A549 (cell line): ENCODE measurements at regions not wholly inside any gene's neighbourhood (a gene's known extent, or its start where the extent isn't known, plus 50 kb on each side); places are given as distances from the start of the nearest gene placed in this dataset.

Experiments
- ATAC-seq, 2 experiments: fragments of 200-7000 bp in 1 of 2; fragments of >200 bp in 1 of 2; cut with Nextera tagmentation in 1 of 2; cut with Tn5 transposase in 1 of 2; 3 replicates each; pipeline versions ENCODE4 v1.8.0 to v1.9.1; 2018 to 2020; ENCODE audit warnings: mild to moderate bottlenecking in 1 of 2, moderate library complexity in 1 of 2
- CTCF ChIA-PET: fragments of 300-600 bp; sonication (Branson Sonifier 250); formaldehyde crosslinking; extraction: SDS; loops from one replicate; lab custom pipeline; 2021; ENCODE audit warnings: antibody characterized with exemption, inconsistent platforms; lab: Yijun Ruan, JAX
- POLR2A ChIA-PET: fragments of 350-600 bp; formaldehyde crosslinking; extraction: SDS; loops from one replicate; lab custom pipeline; 2021; ENCODE audit warnings: antibody characterized with exemption, inconsistent platforms; lab: Yijun Ruan, JAX
- DNase-seq, 2 experiments: peaks; one replicate each; pipeline versions ENCODE4 v3.0.0 to v3.0.0-alpha.2; 2011 to 2016; ENCODE audit warnings: low read depth in 1 of 2, low spot score in 1 of 2
- FAIRE-seq: peaks from 2 replicates; lab custom pipeline; 2011; peaks lifted over from hg19 to GRCh38; lab: Jason Lieb, UNC
- H3K27ac ChIP-seq, 2 experiments: fragments of >200 bp; sonication (Bioruptor Twin); formaldehyde crosslinking; 3 replicates each; pipeline ENCODE4 v1.5.1; 2016 to 2017
- H3K4me1 ChIP-seq: fragments of >200 bp; sonication (Bioruptor Twin); formaldehyde crosslinking; 3 replicates; pipeline ENCODE4 v1.6.1; 2016
- H3K4me2 ChIP-seq: fragments of >200 bp; sonication (Bioruptor Twin); formaldehyde crosslinking; 3 replicates; pipeline ENCODE4 v1.6.1; 2016
- H3K4me3 ChIP-seq: fragments of >200 bp; sonication (Bioruptor Twin); formaldehyde crosslinking; 3 replicates; pipeline ENCODE4 v1.5.1; 2016
- H3K9me3 ChIP-seq: fragments of >200 bp; sonication (Bioruptor Twin); formaldehyde crosslinking; 3 replicates; pipeline ENCODE4 v1.6.1; 2016
- ATOH8 ChIP-seq: fragments of 250-450 bp; sonication (Bioruptor Pico); IDR thresholded peaks from 2 replicates; pipeline ENCODE4 v1.5.0; 2020; ENCODE audit warnings: low read depth, mild to moderate bottlenecking, moderate library complexity
- BHLHE40 ChIP-seq: IDR thresholded peaks from 2 replicates; pipeline ENCODE4 v1.6.1; 2012; ENCODE audit warnings: low read depth, low read length, inconsistent platforms
- CBX2 ChIP-seq: fragments of 200-600 bp; sonication (generic); IDR thresholded peaks from 2 replicates; pipeline ENCODE4 v1.6.1; 2016; ENCODE audit warnings: low read depth, mild to moderate bottlenecking, borderline replicate concordance
- CEBPB ChIP-seq, 2 experiments: fragments of >200 bp in 1 of 2; sonication (Bioruptor Twin) in 1 of 2; formaldehyde crosslinking in 1 of 2; IDR thresholded peaks; 2 replicates each; pipeline ENCODE4 v1.6.1; 2012 to 2016
- CHD2 ChIP-seq: fragments of 150-350 bp; IDR thresholded peaks from 2 replicates; pipeline ENCODE4 v1.6.1; 2014; ENCODE audit warnings: low read length; ENCODE audit not compliant: partially characterized antibody
- CTCF ChIP-seq: fragments of >200 bp; sonication (Bioruptor Twin); formaldehyde crosslinking; IDR thresholded peaks from 3 replicates; pipeline ENCODE4 v1.5.1; 2016
- EHF ChIP-seq: fragments of 250-450 bp; sonication (Bioruptor Pico); IDR thresholded peaks from 2 replicates; pipeline ENCODE4 v1.5.0; 2020; ENCODE audit warnings: mild to moderate bottlenecking
- ESRRA ChIP-seq: fragments of 150-350 bp; IDR thresholded peaks from 2 replicates; pipeline ENCODE4 v1.6.1; 2014; ENCODE audit warnings: mild to moderate bottlenecking, low read length, borderline replicate concordance
- FOSB ChIP-seq: fragments of 250-450 bp; sonication (Bioruptor Pico); IDR thresholded peaks from 2 replicates; pipeline ENCODE4 v1.5.0; 2020; ENCODE audit warnings: mild to moderate bottlenecking, moderate library complexity
- HOXB13 ChIP-seq: fragments of 250-450 bp; sonication (Bioruptor Pico); IDR thresholded peaks from 2 replicates; pipeline ENCODE4 v1.5.0; 2020; ENCODE audit warnings: low read depth, mild to moderate bottlenecking, moderate library complexity
- JUNB ChIP-seq: fragments of >200 bp; sonication (Bioruptor Twin); formaldehyde crosslinking; IDR thresholded peaks from 2 replicates; pipeline ENCODE4 v1.6.1; 2016
- KDM1A ChIP-seq: fragments of 200-600 bp; sonication (generic); IDR thresholded peaks from 2 replicates; pipeline ENCODE4 v1.6.1; 2016; ENCODE audit warnings: low read depth, mild to moderate bottlenecking
- KDM5A ChIP-seq: fragments of 200-600 bp; sonication (generic); IDR thresholded peaks from 2 replicates; pipeline ENCODE4 v1.6.1; 2016; ENCODE audit warnings: antibody characterized with exemption, mild to moderate bottlenecking
- MAZ ChIP-seq: fragments of 150-350 bp; IDR thresholded peaks from 2 replicates; pipeline ENCODE4 v1.6.1; 2014; ENCODE audit warnings: antibody characterized with exemption, low read depth, low read length, borderline replicate concordance
- NPAS2 ChIP-seq: fragments of 250-450 bp; sonication (Bioruptor Pico); IDR thresholded peaks from 2 replicates; pipeline ENCODE4 v1.8.0; 2022; ENCODE audit warnings: mild to moderate bottlenecking, moderate library complexity, borderline replicate concordance
- PHF8 ChIP-seq: fragments of 200-600 bp; sonication (generic); IDR thresholded peaks from 2 replicates; pipeline ENCODE4 v1.6.1; 2016; ENCODE audit warnings: low read depth, mild to moderate bottlenecking, antibody characterized with exemption, moderate library complexity, borderline replicate concordance
- RARB ChIP-seq: fragments of 250-450 bp; sonication (Bioruptor Pico); IDR thresholded peaks from 2 replicates; pipeline ENCODE4 v1.8.0; 2021; ENCODE audit warnings: mild to moderate bottlenecking, moderate library complexity
- REST ChIP-seq: fragments of 200-600 bp; sonication (generic); IDR thresholded peaks from 2 replicates; pipeline ENCODE4 v1.6.1; 2016; ENCODE audit warnings: antibody characterized with exemption, mild to moderate bottlenecking, moderate library complexity
- RFX5 ChIP-seq: fragments of 450-650 bp; IDR thresholded peaks from 2 replicates; pipeline ENCODE4 v1.7.1; 2014; ENCODE audit warnings: antibody characterized with exemption, mild to moderate bottlenecking, moderate library complexity
- TP53 ChIP-seq: fragments of 250-450 bp; sonication (Bioruptor Pico); IDR thresholded peaks from 2 replicates; pipeline ENCODE4 v1.5.0; 2021; ENCODE audit warnings: mild to moderate bottlenecking, moderate library complexity
- ZSCAN20 ChIP-seq: fragments of 250-450 bp; sonication (Bioruptor Pico); IDR thresholded peaks from 2 replicates; pipeline ENCODE4 v1.8.0; 2022; ENCODE audit warnings: mild to moderate bottlenecking, moderate library complexity
- WGBS: methylation state at CpG from one replicate; pipeline ENCODE4 v1.1.6; 2017; ENCODE audit errors: missing lambda C conversion rate; 5-methylcytosine and 5-hydroxymethylcytosine counted together
- TF ChIP-seq, protein P1 (sequence below): IDR thresholded peaks from 2 replicates; pipeline ENCODE4 v1.6.1; 2012

GRCh38 chr7:98681951-98682350, 64.9 kb downstream of the NPTX2 start:
- ChIA-PET CTCF (no interaction called here), POLR2A (no interaction called here)
- 53% methylated on average over 12 of the region's 15 CpGs for WGBS
- Histone ChIP-seq H3K9me3 (peaks cover 21% of the 10 kb centered on the region), H3K27ac (no peak overlapping the region), H3K4me2 (no peak overlapping the region), H3K4me3 (no peak overlapping the region), H3K4me1 (no peaks in the 10 kb centered on the region)
- no peak for ATAC-seq
- TF ChIP-seq KDM5A (no peak), RFX5 (no peak), ESRRA (no peak), EHF (CRISPR knock-in tag) (no peak), BHLHE40 (no peak), FOSB (no peak), NPAS2 (no peak)
- DNase-seq, result no peak
- no peak for FAIRE-seq

- ATAC-seq, result no peak
- no peak overlapping the region for H3K4me3 ChIP-seq
- no peak for TF ChIP-seq ZSCAN20 (CRISPR knock-in tag)
- no peak for TF ChIP-seq HOXB13 (CRISPR knock-in tag)
- TF ChIP-seq PHF8, result no peak
- TF ChIP-seq KDM1A, result no peak
- TF ChIP-seq MAZ, result no peak
- TF ChIP-seq, protein P1, sequence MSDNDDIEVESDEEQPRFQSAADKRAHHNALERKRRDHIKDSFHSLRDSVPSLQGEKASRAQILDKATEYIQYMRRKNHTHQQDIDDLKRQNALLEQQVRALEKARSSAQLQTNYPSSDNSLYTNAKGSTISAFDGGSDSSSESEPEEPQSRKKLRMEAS, result no peak
- no peak for TF ChIP-seq CEBPB (IDR thresholded peaks at IDR 0.05)
- TF ChIP-seq CTCF, result no peak
- TF ChIP-seq CHD2, result no peak
- TF ChIP-seq CBX2, result no peak
- no peak for TF ChIP-seq JUNB
- no peak for TF ChIP-seq TP53 (CRISPR knock-in tag)
- no peak for TF ChIP-seq ATOH8
- TF ChIP-seq REST, result no peak
- no peak for TF ChIP-seq RARB (CRISPR knock-in tag)
- TF ChIP-seq, all 56 proteins: peak for 0
- Histone ChIP-seq H3K27ac (no peak overlapping the region), H3K4me2 (no peak overlapping the region), H3K9me3 (peaks cover 11% of the 10 kb centered on the region), H3K4me1 (no peaks in the 10 kb centered on the region)
- FAIRE-seq (no peak), DNase-seq (no peak)
- POLR2A ChIA-PET, result no interaction called here
- 0% methylated on average over 2 of the region's 2 CpGs for WGBS
- CTCF ChIA-PET, result no interaction called here
These were observed 66.4 kb downstream of the NPTX2 start for GRCh38 chr7:98683514-98683913.
